NOMO-1 (cell line): ENCODE measurements at regions not wholly inside any gene's neighbourhood (a gene's known extent, or its start where the extent isn't known, plus 50 kb on each side); places are given as distances from the start of the nearest gene placed in this dataset.

ENCODE experiments used
- DNase-seq, 2 experiments: peaks; one replicate each; lab custom pipeline; 2025; ENCODE audit not compliant: unreplicated experiment in 2 of 2; lab: John Stamatoyannopoulos, UW

DNA sequence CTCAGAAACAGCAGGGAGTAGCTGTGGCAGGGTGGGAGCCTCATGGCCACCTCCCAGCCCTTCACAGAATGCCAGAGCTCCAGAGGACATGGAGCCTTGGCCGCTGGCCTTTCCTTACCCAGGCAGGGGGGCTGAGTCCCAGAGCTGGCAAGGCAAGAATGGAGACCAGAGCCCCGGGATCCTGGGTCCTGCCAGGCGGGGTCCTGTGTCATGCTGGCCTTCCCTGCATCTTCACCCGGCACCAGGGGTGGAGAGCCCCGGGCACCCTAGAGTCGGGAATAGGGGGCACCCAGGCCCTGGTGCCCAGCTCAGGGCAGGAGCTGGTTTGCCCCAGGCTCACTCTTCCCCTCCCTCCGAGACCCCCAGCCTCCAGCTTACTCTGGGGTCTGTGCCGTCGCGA lies 519.9 kb downstream of the TBC1D22A start:
- no peak for DNase-seq

DNA sequence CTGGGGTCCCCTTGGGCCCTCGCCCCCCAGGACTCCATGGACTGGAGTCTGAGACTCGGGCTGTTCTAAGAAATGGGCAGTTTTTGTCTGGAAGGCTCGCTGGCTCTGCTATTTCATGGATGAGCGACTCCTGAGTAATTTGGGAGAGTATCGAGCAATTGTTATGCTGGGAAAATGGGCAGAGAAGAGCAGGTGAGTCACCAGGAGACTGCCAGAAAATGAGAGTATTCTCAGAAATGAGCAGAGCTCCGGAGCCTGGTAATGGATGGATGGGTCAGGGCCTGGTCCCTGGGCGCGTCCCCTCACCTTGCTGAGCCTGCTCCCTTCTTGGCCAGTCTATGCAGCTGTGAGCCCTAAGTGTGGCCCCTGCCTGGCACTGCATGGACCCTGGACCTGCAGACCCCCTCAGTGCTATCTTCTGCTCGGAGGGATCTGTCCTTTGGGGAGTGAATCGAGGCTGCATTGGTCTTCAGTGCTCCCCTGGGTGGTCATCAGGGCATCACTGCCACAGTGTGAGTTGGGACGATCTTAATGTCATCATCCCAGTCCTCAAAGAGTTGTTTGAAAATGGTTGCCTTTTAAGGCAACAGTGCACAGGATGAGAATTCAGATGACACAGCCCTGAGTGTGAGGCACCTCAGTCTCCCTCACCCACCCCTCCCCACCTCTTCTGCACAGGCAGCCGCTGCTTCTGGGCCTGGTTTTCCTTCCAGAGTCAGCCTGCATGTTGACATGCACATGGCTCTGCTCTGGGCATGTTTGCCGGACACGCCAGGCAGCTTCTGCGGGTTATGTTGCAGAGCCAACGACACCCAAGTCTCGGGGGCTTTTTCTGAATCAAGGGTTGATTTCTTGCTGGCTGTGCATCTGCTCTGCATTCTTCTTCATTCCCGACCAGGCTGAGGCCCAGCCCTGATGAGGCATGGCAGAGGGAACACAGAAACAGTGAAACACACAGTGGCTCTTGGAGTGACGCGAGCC lies 519.0 kb downstream of the TBC1D22A start:
- DNase-seq, result no peak

DNA sequence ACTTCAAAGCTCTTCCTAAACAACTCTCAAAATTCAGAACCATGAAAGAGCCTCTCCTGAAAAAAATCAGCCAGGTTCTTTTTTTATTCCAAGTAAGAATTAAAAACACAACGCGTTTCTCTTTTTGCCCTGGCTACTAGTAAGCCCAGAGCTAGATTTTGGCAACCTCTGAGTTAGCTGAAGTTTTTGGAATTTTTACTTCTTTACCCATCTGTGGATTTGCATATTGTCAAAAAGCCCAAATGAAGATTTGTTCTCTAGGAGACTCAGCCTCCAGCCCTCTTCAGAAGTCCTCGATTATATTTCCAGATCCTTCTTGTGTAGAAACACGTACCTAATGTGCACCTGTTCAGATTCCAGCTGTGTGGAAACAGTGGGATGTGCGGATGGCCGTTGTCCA lies 517.9 kb downstream of the TBC1D22A start:
- no peak for DNase-seq

DNA sequence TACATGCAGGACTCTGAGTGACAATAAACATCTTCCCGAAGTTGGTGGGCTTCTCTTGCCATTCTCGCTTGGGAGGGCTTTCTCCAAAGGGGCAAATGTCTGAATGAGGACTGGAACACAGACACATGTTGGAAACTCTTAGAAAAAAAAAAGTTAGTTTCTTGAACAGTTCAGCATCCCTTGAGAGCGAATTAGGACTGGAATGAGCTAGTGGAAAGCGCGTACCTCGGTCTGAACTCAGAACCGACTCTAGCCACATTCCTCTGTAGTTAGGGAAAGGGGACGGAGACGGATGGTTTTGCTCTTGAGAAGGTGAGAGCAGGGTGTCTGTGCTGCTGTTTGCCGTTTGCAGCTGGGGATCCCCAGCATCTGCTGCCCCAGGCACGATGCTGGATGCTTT lies 517.3 kb downstream of the TBC1D22A start:
- DNase-seq, result no peak

DNA sequence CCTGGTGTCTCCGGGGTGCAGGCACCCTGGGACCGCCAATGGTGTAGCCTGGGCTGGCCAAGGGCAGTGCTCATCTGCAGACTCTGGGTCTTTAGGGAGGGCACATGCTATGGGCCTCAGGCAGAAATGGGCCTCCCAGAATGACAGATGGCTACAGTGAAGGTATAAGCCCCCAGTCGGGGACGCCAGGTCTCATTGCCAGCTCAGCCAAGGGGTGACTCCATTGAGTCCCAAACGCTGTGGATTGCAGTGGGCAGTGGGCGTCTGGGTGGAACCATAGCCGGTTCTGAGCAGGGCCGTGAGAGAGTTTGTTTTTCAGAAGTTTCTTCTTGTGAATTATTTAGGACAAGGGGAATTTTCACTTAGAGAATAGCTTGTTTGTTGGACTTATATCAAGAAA lies 516.9 kb downstream of the TBC1D22A start:
- no peak for DNase-seq

DNA sequence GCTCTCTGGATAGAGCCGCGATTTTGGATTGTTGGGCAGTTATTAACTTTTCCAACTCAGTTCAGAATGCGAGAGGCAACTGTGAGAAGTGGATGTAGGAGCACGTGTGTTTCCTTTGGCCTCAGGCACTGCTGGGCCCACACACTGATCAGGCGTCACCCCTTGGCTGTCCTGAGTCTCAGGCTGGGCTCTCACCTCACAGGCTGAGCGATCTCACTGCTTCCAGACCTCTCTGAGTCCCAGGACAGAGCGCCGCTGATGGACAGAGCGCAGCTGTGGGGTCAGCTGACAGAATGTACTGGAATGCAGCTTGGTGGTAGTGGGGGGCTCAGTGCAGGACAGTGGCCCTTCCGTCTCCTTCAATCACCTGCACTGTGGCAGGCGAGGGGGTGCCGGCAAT lies 516.2 kb downstream of the TBC1D22A start:
- no peak for DNase-seq

DNA sequence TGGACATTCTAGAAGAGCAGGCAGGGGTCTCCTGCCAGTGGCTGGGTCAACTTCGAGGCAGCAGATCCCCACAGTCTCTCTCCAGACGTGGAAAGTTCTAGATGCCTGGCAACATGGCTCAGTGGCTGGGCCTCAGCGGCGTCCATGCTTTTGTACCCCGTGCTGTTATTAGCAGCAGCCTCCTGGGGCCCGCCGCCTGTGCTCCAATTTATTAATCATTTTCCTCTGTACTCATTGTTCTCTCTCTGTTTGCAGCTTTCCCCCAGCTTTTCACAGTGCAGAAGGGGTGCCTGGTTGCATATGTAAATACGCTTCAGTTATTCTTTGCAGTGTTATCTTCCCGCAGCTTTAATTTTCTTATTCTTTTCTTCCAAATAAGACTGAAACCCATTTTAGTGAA lies 515.1 kb downstream of the TBC1D22A start:
- DNase-seq, result no peak

DNA sequence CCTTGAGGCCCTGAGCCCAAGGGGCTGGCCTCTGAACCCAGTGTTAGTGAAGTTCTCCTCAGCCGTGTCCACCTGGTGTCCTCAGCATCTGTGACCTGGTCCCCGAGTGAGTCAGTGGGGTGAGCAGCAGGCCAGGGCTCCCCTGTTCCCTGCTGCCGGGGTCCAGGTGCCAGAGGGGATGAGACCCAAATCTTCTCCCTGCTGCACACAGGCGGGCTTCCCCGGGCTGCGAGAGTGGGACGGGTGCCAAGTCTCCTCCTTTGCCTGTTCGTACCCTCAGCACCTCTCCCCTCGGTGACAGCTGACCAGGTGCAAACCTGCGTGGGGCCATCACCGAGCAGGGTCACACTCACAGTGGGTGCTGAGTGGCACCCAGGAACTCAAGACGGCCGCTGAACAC lies 514.5 kb downstream of the TBC1D22A start:
- DNase-seq, result no peak

DNA sequence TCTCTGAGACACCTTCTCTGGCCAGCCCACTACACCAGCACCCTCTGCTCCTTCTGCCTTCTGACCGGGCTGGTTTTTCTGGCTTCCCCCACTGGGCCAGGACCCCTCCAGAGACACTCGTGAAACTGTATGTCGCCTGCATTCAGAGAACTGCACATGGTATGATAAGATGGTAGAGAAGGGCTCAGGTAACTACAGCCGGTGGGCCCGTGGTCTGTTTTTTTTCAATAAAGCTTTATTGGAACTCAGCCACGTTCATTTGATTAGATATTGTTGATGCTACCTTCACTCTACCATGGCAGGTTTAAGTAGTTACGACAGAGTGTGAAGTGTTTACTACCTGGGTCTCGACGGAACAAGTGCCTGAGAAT lies 514.0 kb downstream of the TBC1D22A start:
- no peak for DNase-seq

DNA sequence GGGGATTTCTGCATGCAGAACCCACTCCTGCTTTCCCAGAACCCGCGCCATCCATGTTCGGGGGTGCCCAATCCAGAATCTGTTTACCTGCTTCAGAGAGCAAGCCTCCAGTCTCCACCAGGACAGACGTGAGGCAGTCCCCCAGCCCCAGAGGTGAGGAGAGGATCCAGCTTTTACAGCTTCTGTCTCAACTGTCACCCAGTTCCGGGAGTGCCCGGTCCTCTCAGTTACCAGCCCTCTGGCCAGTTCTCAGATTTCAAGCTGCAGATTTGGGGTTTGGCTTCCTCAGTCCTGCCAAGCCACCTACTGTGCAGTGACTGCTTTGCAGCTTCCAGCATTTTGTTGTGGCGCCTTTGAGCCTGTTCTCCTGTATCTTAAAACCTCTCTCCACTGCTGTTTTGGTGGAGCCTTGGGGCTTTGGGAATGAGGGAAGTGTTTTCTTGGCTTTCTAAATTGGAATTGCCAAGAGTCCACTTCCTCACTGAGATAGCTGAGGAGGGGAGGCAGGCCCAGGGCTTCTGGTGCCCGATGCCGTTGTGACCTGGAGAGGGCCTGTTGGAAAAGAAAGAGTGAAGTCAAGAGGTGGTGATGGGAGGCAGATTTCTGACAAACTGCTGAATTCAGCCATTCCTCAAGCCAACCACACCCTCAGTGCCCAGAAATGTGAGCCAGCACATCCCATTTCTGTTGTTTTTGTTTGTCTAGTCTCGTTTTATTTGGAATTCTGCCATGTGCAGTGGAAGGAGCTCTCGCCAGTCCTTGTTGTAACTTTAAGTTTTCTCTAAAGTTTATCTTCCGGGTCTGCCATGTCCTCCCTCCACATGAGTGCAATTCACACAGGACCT lies 513.4 kb downstream of the TBC1D22A start:
- no peak for DNase-seq

DNA sequence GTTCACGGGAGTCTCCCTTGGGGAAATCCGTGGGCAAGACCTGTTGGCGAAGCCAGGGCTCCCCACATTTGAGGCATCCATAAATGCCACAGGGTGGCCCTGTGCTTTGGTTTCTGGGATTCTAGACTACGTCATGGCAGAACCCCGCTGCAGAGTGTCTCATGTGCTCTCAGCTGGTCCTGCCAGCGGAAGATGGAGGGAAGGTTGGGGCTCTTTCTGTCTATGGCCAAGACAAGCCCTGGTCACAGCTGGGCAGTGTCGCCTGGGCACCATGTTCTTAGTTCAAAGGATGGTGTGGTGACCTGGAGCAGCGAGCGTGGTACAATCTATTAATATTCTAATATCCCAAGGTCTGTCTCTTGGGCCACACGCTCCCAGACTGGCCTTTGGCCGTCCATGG lies 511.7 kb downstream of the TBC1D22A start:
- DNase-seq, result no peak

DNA sequence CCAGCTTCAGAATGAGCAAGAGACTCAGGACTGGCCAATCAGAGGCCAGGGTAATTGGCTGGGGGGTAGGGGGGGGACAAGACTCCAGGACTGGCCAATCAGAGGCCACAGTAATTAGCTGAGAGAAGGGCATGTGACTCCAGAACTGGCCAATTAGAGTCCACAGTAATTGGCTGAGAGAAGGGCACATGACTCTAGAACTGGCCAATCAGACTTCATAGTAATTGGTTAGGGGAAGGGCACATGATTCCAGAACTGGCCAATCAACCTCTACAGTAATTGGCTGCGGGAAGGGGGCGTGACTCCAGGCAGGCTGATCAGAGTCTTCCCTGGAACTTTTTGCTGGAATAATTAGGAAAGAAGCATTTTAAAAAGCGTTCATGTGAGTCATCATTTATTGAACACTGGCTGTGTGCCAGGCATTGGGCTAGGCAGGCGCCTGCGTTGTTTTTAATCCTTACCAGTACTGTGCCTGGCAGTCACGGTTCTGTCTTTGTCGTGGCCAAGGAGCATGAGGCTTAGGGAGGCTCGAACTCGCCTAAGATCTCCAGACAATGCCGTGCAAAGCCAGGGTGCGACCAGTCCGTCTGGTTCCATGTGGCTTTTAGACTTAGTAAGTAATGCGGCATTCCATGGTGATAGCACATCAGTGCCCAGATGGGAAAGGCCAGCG lies 508.1 kb downstream of the TBC1D22A start:
- DNase-seq, result no peak

DNA sequence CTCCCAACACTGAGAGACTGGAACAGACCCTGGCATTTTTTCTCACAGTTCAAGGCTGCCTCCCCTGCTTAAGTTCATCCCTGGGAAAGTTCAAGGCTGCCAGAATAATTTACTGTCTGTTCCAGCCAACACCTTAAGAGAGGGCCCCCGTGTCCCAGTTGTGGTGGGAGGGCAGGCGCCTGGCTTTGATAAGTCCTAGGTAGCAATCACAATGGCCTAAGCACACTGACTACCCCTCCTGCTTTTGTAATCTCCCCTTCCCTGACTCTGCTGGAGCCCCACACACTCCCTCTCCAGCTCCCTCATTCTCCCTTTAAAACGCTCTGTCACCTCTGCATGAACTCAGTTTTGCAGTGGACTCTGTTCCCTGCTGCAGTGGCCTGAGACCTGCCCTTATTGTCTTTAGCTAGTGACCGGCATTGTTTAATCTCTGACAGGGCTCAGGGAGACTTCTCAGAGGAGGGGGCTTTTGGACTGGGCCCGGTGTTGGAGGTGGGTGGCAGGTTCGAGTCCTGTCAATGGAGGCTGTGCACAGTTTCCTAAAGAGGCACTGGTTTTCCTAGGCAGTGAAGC lies 507.2 kb downstream of the TBC1D22A start:
- no peak for DNase-seq

DNA sequence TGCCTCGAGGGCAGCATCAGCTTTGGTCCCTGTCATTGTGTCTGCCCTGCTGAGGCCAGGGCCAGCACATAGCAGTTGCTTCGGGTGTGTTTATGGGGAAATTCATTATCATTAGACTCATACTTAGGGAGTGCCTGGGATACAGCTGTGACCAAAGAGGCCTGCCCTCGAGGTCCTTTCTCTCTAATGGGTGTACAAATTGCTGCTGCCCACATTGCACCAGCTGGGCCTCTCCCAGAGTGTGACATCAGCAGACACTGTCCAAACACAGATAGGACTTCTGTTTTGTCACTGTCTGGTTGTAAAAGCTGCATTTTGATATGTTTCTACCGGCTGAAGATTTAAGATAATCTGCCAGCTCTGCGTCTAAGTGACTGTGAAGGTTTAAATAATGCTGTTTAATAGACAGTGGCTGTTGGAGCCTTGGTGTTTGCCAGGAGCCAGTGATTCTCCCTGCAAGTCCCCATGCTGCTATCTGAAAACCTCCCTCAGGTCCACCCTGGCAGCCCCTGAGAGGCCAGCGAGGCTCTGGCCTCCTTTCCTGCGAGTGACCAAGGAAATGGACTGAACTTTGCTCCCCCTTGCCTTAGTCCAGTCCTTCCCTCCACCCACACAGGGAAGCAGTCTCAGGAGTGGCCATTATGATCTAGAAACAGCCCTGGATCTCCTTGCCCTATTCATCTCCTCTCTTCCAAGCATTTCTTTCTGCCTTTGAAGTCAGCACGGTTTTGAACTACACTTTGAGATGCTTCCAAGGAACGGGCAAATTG lies 505.2 kb downstream of the TBC1D22A start:
- no peak for DNase-seq

DNA sequence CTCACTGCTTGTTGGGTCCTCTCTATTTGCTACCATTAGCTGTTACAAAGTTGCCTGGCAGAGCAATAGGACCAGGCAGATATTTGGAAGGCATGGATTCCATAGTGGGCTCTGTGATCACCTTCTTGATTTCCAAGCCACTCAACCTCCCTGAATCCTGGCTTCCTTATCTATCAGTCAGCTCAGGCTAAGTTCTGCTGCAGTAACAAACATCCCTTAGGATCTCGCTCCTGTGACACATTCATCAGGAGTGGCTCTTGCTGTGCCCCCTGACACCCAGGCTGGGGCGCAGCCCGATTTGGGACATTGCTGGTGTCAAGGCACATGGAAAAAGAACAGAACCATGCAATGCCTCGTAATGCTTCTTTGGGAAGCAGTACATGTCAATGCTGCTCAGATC lies 503.9 kb downstream of the TBC1D22A start:
- DNase-seq, result no peak

DNA sequence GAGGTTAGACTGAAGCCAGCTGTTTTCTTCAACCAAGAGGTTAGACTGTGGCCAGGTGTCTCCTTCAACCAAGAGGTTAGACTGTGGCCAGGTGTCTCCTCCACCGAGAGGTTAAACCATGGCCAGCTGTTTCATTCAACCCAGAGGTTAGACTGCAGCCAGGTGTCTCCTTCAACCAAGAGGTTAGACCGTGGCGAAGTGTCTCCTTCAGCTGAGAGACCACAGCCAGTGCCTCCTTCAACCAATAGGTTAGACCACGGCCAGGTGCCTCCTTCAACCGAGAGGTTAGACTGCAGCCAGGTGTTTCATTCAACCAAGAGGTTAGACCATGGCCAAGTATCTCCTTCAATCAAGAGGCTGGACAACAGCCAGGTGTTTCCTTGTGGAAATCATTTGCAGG lies 498.1 kb downstream of the TBC1D22A start:
- no peak for DNase-seq

DNA sequence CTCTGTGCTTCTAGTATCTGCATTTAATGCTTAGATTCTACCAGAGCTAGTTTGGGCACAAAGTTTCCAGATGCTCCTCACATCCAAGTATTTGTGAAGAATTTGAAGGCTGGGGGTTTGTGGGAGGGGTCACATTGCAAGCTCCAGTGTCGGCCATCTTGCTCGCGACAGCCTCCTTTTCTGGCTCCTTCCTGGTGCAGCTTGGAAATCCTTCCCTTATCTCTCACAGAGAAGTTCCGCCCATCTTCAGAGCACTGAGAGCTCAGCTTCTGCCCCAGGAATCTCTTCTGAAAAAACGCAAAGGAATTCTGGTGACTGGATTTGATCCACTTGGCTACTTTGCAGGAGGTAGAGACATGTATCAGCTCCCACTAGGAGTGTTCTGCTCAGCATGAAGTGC lies 497.5 kb downstream of the TBC1D22A start:
- DNase-seq, result no peak

DNA sequence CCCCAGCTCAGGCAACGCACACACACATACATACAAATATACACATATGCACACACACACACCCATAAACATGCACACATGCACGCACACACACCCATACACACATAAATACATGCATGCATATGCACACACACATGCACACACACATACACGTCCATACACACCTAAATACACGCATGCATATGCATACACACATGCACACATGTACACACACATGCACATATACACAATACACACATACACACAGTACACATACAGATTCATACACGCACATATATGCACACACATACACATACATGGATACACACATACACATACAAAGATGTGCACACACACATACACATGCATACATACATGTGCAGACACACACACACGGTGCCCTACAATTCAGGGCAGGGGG lies 496.6 kb downstream of the TBC1D22A start:
- DNase-seq, result no peak

DNA sequence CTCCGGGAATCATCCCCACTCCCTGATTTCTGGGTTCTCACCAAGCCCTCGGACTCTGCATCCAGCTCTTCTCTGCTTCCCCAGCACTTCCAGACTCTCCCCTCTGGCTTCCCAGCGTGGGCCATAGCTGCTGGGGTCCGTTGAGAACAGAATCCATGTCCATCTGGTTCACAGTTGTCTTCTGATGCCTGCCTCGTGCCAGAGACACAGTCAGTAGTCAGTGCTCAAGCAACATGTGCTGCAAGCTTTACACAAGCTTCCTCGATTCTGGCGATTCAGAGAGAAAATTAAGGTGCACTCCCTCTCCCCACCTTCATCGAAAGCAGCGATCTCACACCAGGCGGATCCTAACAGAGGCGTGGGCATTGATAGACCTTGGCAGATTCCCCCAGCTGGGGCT lies 495.5 kb downstream of the TBC1D22A start:
- no peak for DNase-seq

DNA sequence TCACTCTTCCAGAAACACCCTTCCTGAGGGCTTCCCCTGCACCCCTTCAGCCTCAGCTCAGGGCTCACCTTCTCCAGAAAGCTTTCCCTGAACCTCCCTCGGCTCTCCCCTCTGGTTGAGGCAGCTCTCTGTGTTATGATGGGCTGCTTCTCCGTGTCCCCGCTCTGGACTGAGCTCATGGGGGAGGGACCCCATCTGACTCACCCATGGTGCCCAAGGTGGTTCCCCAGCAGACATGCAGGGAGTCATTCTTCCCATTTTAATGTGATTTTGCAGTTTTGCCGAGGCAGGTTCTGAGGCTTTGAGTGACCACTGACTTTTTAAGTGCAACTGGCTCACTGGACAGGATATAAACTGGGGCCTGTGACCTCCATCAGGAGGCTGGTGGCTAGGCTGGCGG lies 495.1 kb downstream of the TBC1D22A start:
- DNase-seq, result no peak
